Umbilical cord (tissue), 1 donor: ENCODE measurements at regions not wholly inside any gene's neighbourhood (a gene's known extent, or its start where the extent isn't known, plus 50 kb on each side); places are given as distances from the start of the nearest gene placed in this dataset.

Experiments
- DNase-seq: peaks from one replicate; pipeline ENCODE4 v3.0.0-alpha.2; 2015; ENCODE audit warnings: low spot score

DNA sequence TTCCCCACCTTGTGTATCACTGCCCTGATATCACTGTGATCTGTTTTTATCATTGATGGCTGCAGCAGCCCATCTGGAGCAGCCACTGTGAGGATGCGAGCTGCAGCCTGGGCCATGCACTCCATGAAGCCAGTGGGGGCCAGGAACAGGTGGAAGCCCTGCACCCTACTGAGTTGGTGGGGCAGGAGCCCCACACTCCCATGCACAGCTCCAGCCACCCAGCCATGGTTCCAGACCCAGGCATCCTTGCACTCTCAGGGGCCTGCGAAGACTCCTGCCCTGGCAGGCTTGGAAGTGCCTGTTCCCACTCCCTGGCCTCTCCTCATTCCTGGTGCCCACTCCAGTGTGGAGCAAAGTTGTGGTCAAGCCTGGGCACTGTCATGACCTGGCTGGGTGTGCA lies 424.0 kb upstream of the FZD8 start:
- no peak for DNase-seq

DNA sequence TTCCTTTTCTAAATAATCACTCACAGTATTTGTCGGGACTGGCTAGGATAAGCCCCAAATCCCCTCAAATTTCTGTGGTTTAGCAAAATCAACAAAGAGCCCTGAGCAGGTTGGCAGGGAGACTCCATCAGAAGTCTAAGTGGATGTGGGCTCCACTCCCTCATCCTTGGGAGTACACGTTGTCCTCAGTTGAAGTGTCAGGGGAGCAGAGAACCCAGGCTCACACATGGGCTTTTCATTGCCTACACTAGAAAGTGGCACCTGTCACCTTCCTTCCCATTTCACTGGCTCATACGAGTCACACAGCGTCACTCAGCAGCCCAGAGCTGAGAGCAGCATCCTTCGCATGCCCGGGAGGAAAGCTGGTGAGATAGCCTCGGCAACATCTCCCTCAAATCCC lies 421.3 kb upstream of the FZD8 start:
- DNase-seq, result no peak

DNA sequence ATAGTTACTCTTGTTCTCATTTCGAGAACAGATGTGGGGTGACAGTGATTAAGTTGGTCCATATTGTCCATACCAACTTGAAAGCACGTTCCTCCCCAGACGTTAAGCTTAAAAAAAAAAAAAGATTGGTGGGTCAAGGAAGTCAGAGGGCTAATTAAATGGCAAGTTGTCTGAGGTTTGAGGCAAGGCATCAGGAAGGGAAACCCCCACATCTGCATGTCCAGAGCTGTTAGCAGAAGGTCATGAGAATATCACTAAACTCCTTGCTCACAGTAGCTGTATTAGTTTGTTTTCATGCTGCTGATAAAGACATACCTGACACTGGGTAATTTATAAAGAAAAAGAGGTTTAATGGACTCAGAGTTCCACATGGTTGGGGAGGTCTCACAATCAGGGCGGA lies 415.6 kb upstream of the FZD8 start:
- no peak for DNase-seq

DNA sequence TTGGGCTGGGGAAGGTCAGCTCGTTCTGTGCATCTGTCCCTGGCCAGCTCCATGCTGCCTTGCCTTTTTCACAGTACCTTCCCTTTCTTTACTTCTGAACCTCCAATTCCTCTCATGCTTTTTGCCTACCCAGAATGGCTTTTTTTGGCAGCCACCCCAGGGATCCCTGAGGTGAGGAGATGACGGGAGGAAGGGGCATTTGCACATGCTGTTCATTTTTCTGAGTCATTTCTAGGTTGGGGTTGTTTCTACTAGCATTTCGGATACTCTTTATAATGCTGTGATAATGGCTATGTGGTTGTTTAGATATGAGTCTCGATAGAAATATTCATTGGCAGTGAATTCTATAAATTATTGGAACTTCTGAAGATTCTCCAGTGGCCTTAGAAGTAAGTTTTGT lies 415.1 kb upstream of the FZD8 start:
- no peak for DNase-seq

DNA sequence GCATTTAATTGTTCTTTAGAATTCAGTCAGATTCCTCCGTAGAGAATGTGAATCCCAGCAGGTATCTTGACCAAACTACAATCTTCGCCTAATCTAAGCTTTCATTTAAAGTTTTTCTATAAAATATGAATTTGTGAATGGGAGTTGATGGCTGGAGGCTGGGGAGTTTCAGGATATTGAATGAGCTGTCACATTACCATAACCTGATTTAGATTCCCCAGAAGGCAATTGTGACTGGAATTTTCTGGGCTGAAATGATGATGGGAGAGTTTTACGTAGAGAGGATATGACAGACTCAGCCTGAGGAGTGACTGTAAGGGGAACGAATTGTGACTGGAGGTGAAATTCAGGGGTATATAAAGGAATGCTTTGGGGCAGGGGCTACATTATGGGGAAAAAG lies 411.7 kb upstream of the FZD8 start:
- no peak for DNase-seq

DNA sequence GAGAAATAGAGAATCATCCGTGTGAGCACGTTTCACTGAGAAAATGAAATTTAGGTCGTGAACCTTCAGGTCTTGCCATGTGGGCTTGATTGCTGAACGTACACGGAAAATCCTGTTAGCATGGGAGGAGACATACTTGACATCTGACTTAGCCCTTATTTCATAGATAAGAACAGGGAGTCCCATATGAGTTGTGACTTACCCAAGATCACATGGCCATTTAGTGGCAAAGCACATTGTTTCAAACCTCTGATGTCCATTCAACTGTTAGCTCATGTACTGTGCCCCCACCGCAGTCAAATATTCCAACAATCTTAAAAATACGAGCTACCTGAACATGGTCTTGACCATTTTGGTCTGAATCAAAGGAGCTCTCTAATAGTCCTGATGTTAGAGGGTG lies 411.2 kb upstream of the FZD8 start:
- DNase-seq, result no peak

DNA sequence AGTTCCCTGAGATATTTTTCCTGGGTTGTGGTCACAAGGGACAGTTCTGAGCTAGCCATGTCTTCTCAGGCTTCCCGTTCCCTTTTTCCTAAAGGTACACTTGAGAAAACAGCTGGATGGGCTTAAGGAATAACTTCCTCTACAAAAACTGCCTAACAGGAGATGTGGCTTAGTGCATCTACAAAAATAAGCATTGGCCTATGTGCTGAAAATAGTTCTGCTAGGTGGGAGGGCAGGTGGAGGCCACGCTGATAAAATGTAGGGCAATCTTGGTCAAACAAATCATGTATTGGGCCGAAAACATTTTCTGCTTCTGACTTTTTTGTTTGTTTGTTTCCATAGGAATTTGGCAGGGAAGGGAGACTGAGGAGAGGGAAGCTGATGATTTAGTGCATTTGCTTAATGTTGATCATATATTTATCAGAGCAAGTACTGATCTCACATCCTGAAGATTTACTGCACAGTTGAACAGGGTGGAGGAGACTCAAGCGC lies 409.4 kb upstream of the FZD8 start:
- no peak for DNase-seq

DNA sequence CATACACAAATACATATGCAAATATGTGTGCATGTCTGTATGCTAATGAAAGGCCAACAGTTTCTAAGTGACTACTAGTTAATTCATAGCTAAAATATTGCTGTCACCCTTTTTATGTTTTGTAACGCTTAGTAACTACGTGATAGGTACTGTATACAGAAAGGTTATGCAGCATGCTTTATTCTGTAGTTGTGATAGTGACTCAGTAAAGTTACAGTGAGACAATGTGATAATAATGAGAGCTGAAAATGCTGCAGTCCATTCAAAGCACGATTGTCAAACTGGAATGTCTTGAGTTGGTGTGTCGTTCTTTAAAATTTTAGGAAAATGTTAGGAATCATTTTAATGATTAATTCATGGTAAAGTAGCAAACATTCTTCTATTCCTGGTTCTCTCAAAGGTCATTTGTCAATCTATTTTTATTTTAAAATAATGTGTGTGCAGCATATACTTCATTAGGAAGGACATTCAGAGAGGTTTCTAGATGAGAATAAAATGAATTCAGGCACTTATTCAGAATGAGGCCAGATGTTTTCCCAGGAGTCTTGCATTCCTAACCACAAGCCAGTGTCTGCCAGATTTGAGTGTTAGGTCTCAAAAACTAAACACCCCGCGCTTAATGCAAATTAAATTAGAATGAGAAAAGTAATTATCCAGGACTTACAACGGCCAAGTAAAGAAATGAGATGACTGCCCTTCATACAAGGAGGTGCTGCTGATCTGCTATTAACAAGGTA lies 408.8 kb upstream of the FZD8 start:
- DNase-seq, result no peak

DNA sequence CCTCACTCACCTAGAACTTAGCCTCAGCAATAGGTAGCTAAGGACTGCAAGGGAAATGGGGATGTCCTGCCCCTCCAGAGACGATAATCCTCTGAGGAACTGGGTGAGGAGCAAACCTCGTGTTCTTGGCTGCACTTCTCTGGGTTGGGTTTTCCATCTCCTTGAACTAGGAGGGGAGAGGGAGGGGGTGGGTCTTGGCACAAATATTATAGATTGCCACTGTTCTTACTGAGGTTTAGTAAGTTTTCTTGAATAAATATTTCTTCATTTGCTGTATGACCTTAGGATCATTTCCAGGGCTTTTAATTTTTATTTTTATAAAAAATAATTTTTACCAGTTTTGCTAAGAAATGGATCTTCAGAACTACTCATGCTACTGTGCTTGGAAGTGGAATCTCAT lies 406.7 kb upstream of the FZD8 start:
- no peak for DNase-seq

DNA sequence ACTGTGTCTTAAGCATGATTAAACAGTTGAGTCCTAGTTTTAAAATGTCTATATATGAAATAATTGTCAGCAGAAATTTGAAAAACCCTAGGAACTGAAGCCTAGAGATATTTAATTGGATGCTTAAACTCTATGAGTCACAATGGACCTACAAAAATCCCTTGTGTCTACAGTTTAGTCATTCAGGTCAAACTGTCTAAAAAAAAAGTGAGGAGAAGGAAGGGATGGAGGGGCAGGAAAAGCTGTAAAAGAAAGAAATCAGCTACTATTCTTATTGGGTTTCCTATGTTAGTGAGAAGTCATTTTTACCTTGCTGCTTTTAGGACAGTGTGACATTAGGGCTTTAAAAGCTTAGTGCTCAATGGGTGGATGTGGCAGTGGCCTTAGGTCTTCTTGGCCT lies 406.1 kb upstream of the FZD8 start:
- no peak for DNase-seq

DNA sequence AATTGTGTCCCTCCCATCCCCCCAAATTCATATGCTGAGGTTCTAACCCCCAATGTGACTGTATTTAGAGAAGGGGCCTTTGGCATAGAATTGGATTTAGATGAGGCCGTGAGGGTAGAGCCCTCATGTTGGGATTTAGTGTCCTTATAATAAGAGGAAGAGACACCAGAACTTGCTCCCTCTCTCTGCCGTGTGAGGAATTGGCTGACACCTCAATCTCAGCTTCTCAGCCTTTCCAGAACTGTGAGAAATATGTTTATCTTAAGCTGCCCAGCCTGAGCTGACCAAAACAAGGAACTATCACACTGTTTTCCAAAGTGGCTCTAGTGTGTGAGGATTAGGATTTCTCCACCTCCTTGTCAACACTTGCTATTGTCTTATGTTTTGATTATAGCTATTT lies 400.0 kb upstream of the FZD8 start:
- no peak for DNase-seq

DNA sequence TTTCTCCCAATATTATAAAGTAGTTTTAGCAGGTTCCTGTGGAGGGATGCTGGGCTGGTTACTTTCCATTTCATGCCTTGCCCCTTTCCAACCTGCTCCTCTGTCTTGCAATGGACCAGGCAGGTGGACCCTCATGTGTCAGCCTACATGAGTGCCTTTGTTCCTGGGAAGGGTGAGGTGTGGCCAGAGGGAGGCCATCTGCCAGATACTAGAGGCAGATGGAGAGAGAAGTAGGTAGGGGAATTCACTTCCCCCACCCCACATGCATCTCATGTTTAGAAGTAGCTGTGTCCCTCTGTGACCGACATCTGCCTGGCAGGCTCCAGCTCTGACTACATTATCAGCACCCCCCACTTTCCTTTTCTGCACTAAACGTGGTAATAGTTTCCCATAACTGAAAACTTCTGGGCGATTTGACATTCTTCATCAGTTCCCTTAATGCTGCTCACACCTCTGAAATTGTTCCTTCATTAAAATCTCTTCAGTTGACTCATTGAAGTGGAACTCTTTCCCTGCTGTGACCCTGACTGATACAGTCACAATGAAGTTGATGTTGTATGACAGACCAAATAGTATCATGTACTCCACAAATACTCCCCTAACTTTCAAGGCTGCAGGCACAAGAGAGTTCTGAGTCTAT lies 396.3 kb upstream of the FZD8 start:
- no peak for DNase-seq

DNA sequence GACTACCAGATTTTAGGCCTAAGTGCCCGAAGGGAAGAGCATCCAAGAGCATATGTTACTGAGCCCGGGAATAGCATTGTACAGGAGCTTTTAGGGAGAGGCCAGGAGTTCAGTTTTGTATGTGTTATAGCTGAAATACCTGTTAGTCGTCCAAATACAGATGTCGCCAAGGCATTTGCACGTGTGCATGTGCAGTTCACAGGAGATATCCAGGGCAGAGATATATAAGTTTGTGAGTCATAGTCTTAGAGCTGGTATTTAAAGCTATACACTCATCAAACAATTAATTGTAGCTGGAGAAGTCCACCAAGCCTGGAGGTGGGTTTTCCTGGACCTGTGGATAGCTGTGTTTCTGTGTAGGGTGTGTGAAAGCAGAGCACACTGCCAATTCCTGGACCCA lies 394.0 kb upstream of the FZD8 start:
- no peak for DNase-seq

DNA sequence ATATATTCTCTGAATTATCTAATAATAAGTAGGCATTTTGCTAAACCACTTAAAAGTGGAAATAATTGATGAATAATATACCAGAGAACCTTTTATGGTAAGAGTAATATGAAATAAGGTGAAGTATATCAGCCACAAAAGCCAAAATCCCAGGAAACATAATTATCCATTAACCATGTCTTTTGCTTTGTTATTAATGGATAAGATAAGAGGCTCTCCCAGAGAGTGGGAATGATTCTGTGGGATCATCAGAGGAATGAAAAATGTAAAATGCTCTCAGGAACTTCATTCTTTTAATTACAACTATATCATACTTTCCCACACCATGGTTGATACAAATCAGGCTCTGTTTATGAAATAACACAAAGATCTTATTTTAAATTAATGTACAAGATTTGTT lies 391.7 kb upstream of the FZD8 start:
- no peak for DNase-seq

DNA sequence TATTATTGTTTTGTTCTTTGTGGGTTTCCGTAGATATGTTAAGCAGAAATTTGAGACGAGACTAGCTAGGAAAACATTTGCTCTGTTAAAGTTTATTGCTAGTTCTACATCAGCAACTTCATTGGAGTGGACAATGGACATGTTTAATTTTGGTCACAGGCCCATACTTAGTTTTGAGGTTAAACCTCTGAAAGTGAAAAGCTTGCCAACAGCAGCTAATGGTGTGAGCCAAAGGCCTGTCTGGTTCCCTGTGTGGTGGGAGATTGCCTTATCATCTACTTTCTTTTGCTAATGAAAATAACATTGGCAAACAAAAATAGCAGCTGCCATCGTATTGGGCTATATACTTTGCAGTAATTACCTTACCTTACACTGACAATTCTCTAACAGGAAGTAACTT lies 388.4 kb upstream of the FZD8 start:
- DNase-seq, result no peak

DNA sequence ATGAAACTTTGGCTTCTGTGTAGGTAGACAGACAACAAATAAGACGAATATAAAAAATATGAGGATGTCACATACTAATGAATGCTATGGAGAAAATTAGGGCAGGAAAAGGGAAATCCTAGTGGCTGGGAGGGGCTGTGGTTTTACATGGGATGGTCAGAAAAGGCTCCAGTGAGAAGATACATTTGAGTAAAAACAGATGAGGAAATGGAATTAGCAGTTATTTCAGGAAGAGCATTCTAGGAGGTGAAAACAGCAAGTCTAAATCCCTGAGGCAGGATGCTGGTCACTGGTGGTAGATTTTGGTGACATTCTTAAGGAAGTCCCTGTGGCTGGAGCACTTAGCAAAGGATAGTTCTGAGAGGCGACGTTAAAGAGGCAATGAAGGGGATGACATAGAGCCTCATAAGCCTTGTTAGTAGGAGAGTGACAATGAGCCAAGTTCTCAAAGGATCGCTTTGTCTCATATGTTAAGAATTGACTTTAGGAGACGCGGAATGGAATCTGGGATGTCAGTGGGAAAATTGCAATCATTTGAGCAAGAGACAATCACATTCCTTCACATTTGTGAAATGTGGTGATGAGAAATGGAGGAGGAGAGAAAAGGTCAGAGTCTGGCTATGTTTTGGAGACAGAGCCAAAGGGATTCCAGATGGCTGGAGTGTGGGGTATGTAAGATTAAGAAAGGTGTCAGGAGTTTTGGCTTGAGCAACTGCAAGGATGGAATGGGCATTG lies 384.7 kb upstream of the FZD8 start:
- no peak for DNase-seq

DNA sequence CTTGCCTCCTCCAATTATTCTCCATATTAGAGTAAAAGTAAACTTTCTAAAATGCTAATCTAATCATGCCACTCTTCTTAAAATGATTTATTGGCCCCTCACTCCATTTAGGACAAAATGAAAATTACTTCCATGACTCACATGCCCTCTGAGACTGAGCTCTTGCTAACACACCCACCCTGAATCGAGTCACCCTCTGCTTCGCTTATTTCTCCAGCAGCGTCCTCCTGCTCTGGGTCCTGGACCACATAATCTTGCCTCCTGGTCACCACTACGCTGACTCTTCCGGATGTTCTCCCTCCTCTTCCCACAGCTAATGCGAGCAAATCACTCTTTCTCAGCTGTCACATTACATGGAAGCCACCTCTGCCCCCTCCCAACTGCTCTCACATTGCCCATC lies 384.0 kb upstream of the FZD8 start:
- no peak for DNase-seq

DNA sequence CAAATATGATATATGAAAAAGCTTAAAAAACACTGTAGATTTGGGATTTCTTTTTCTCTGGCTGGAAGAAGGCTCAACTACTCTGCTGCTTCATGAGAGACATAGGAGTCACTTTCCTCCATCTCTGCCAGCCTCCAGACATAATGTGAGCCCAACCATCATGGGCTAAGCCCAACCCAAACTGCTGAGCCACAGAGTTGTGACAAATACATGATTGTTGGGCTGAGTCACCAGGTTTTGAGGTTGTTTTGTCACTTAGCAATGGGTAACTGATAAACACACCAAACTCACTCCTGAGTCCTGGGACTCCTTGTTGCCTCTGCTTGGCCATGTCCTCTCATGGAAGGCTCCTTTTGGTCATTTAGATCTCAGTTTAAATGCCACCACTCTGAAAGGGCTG lies 381.8 kb upstream of the FZD8 start:
- DNase-seq, result no peak

DNA sequence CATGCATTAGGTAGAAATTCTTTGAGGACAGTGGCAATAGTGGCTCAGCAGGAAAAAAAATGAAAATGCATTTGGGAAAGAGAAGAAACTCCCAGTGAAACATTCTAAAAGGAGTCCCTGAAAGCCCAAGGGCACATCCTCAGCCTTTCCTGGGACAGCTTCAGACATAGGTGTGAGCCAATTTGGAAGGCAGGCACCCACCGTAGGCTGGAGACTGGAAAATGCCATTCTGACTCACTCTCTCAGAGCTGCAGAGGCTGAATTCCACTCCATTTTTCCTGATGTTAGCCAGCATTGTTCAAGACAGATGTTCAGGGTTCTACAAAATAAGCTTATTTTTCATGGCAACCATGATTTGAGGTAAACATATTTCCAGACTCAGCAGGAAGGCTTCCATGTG lies 379.0 kb upstream of the FZD8 start:
- no peak for DNase-seq

DNA sequence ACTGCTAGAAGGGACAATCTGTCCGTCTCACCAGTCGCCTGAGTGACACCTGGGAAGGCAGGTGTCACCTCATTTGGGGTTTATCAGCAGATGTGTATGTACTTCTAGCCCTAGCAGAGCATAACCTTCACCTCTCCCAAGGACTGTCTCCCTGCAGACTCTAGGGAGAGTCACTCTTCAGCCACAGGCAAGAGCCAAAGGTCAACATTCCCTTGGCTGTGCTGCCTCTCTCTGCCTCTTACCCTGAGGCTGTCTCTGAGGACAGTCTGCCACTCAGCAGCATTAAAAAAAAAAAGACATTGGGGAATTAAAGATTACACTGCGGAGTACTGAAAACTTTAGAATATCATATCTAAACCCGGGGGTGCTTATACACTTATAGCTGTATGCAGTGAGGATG lies 377.7 kb upstream of the FZD8 start:
- DNase-seq, result no peak

DNA sequence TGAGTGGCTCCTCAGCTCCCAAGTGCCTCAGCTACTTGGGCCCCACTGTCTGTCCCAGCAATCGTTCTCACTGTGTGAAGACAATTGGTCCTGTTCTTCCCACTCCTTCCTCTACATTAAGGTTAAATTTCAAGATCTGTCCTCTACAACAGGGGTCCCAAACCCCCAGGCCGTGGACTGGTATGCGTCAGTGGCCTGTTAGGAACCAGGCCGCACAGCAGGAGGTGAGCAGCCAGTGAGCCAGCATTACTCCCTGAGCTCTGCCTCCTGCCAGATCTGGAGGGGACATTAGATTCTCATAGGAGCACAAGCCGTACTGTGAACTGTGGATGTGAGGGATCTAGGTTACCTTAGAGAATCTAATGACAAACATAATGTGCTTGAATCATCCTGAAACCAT lies 376.9 kb upstream of the FZD8 start:
- DNase-seq, result no peak

DNA sequence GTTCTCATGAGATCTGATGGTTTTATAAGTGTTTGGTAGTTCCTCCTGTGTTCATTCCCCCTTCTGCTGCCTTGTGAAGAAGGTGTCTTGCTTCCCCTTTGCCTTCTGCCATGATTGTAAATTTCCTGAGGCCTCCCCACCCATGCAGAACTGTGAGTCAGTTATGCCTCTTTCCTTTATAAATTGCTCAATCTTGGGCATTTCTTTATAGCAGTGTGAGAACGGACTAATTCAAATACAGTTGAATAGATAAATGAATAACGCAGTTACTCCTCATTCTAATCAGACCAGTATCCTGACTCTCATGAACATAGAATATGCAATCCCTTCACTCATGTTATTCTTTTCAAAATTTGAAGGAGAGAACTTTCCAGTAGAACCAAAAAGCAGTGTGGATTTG lies 375.0 kb upstream of the FZD8 start:
- no peak for DNase-seq

DNA sequence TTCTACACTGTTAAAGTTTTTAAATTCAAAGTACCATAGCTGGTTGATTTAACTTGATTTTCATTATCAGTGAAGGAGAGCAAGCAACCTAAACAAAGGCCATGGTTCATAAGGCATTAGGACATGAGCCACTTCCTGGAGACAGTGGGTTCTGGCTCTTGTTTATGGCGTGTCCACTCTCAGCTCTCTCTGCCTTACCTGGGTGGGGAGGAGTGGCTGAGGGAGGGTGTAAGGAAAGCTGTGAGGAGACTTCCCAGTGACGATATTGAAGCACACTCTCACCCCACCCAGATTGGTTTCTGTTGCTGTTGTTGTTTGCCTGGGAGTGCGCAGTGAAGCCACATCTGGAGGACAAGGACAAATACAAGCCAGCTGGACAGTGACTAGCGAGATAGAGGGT lies 365.3 kb upstream of the FZD8 start:
- DNase-seq, result no peak
